ENCODE measurements at regions not wholly inside any gene's neighbourhood (a gene's known extent, or its start where the extent isn't known, plus 50 kb on each side); places are given as distances from the start of the nearest gene placed in this dataset.
A peak's percentile ranks its signal among the peaks of the same experiment; 100 is the strongest.
"Not testable (repeated sequence)": the region's sequence is repeated elsewhere in the genome, so short reads cannot be mapped to it uniquely, and the experiment has no call there.

DNA sequence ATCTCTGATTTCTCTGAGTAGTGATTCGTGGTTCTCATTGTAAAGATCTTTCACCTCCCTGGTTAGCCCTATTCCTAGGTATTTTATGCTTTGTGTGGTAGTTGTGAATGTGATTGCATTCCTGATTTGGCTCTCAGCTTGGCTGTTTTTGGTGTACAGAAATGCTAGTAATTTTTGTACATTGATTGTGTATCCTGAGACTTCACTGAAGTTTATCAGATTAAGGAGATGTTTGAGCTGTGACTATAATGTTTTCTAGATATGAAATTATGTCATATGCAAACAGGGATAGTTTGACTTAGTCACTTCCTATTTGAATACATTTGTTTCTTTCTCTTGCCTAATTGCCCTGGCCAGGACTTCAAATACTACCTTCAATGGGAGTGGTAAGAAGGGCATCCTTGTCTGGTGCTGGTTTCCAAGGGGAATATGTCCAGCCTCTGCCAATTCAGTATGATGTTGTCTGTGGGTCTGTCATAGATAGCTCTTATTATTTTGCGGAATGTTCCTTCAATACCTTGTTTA lies 251.9 kb upstream of the ZNF804A start:
- no peak for DNase-seq

- no peak for DNase-seq
Measured at GRCh38 chr2:184351126-184351525, 247.2 kb upstream of the ZNF804A start.

GRCh38 chr2:184357033-184357432 lies 241.3 kb upstream of the ZNF804A start:
- DNase-seq: no peak

GRCh38 chr2:184359379-184359778 lies 238.9 kb upstream of the ZNF804A start:
- no peak for DNase-seq

DNA sequence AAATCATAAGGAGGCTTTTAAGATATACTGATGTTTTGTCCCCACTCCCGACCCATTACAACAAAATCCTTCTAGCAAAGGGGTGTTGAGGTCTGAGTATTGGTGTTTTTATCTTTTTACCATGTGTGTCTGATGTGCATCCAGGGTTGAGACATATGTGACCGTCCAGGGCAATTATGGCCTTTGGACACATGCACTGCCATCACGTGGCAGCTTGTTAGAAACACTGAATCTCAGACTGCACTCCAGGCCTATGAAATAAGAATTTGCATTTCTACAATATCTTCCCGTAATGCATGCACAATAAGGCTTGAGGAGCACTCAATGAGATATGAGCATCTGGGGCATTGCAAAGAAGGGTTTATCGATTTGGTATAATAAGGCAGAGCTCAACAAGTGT lies 235.1 kb upstream of the ZNF804A start:
- no peak for DNase-seq

DNA sequence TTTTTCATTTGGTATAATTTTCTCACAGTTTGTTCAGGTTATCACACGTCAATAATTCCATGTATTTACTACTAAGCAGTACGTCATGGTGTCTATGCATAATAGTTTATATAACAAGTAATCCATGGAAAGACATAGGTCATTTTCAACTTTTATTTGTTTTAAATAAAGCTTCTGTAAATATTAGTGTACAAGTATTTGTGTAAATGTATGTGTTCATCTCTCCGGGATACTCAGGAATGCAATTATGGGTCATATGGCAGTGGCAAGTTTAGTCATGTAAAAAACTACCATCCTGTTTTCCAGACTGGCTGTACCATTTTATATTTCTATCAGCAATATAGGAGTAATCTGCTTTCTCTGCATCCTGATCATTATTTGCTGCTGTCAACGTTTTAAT lies 231.1 kb upstream of the ZNF804A start:
- DNase-seq: no peak

- no peak for DNase-seq
Measured at GRCh38 chr2:184369307-184369706, 229.0 kb upstream of the ZNF804A start.

DNA sequence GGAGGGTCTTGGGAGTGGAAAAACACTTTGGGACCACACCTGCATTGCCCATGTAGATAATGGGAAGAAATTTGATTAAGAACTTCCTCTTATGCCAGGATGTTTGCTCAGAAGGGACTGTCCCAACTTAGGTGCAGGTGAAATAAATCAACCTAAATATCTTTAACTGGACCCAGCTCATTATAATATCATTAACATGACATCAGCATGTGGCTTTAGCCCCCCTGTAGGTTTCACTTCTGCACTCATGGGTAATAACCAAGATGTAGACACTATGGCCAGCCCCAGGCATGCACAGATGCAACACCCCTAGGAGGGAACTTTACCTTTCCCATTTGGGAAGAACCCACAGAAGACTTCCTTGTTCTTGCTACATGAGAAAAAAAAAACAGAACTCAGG lies 227.4 kb upstream of the ZNF804A start:
- no peak for DNase-seq

DNA sequence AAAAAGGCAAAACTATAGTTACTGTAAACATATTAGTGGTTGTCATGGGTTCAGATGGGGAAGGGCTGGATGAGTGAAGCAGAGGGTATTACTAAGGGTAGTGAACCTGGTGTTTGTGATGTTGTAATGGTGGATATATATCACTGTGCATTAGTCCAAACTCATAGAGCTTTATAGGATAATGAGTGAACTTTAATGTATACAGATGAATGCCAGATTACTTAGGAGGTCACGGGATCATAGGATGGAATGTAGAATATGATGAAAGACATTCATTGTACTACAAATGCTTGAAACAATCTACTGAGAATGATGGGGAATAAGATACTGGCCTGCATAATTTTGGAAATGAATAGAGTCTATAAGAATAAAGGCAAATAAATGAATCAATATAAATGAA lies 226.7 kb upstream of the ZNF804A start:
- DNase-seq: no peak

DNA sequence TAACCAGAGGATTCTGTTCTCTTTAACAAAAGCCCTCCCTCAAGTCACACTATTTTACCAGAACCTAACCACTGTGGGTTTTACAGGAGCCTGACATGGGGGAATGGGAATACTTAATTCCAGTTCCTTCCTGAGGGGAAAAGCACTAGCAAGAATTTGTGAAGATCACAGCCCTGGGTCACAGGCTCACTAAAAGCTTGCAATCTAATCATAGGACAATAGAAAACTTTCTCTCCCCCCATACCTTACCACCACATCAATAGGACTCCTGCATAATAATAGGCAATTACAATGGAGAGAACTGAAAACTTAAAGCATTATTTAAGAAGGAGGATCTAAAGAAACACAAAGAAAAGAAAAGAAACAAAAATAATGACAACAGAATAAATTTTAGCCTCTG lies 225.8 kb upstream of the ZNF804A start:
- DNase-seq: no peak

DNA sequence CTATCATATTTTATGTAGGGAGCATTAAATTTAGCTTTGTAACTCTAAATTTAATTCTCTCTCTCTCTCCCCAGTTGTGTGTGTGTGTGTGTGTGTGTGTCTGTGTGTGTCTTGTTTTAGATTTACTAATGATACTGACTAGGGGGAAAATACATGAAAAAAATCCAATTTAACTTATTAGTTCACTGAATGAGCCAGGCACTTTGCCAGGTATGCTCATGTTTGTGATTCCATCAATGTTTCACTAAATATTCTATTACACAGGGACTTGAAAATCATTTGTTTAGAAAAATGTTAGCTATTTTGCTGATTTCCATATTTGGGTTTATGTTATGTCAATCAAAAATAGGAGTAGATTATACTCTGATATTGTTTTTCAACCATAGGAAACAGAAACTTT lies 203.7 kb upstream of the ZNF804A start:
- no peak for DNase-seq

DNA sequence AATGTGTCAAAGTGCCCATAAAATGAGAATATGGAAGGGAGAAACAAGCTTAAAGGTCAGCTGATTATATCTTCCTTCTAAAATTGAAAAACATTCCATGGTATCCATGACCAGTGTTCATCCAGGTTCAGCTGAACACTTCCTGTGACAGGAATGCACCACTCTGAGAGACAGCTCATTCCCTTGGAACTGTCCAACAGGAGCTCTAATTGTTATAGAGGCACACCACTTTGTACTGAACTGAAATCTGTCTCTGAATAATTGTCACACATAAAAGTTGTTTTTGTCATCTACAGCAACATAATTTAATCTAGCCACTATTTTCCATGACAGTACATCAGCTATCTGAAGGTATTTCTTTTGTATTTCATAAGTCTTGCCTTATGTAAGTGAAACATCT lies 195.9 kb upstream of the ZNF804A start:
- DNase-seq: no peak

DNA sequence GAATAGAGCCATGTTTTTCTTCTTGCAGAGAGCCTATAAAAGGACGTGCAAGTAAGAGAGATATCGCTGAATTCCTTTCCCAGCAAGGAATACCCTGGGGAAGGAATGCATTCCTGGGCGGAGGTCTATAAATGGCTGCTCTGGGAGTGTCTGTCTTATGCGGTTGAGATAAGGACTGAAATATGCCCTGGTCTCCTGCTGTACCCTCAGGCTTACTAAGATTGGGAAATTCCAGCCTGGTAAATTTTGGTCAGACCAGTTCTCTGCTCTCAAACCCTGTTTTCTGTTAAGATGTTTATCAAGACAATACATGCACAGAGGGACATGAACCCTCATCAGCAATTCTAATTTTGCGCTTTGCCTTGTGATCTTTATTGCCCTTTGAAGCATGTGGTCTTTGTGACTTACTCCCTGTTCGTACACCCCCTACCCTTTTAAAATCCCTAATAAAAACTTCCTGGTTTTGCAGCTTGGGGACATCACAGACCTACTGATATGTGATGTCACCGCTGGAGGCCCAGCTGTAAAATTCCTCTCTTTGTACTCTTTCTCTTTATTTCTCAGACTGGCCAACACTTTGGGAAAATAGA lies 191.2 kb upstream of the ZNF804A start:
- DNase-seq: not testable (repeated sequence)

- peak; percentile 7 for DNase-seq
Measured at GRCh38 chr2:184410160-184410559, 188.2 kb upstream of the ZNF804A start.

GRCh38 chr2:184413221-184413620 lies 185.1 kb upstream of the ZNF804A start:
- DNase-seq: no peak

- no peak for DNase-seq
Measured at GRCh38 chr2:184413671-184414229, 184.6 kb upstream of the ZNF804A start.

DNA sequence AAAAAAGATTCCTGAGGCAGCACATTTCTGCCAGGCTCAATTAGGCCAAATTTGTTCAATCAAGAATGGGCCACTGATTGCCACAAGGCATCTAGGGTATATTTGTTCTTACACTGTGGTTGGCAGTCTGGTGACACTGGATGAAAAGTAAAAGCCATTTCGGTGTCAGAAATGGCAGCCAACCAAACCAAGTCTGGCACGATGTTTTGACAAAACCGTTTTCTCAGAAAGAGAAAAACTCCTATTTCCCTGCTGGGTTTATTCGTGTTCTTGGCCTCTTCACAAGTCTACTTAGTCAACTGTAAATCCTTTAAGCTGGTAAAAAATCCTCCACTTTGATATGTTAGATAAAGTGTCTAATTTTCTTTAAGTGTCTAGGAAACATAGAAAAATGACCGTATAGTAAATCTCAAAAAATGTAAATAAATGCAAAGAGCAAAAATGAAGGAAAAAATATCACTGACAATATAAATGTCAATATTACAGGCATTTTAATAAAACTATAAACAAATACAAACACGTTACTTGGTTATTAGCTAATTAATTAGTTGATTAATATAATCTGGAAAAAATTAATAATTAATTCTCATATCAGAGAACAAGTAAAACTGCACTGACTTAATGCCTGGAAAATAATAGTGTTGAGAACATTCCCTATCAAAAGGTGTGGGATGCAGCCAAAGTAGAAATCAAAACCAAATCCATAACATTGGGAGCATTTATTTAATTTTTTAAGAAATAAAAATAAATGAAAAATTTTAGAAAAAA lies 182.0 kb upstream of the ZNF804A start:
- DNase-seq: no peak

DNA sequence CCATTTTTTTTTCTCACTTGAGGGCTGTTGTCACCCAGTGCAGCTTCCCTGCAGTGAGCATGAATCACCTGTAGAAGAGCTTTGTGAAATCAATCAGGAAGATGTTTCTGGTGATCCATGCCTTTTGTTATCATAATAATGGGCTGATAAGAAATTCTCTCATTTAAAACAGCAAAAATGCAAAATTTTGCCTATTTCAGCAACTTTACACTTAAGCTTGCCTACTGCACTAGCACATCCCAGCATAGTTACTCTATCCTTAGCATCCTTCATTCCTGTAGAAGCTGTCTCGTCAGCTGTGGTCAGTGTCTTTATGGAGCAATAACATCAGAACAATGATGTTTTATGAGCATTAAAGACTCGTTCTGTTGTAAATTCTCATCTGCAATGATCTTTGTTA lies 178.6 kb upstream of the ZNF804A start:
- no peak for DNase-seq

- DNase-seq: not testable (repeated sequence)
Measured at GRCh38 chr2:184421456-184421855, 176.9 kb upstream of the ZNF804A start.

- no peak for DNase-seq
Measured at GRCh38 chr2:184425083-184425482, 173.2 kb upstream of the ZNF804A start.

GRCh38 chr2:184444217-184444616 lies 154.1 kb upstream of the ZNF804A start:
- DNase-seq: no peak

DNA sequence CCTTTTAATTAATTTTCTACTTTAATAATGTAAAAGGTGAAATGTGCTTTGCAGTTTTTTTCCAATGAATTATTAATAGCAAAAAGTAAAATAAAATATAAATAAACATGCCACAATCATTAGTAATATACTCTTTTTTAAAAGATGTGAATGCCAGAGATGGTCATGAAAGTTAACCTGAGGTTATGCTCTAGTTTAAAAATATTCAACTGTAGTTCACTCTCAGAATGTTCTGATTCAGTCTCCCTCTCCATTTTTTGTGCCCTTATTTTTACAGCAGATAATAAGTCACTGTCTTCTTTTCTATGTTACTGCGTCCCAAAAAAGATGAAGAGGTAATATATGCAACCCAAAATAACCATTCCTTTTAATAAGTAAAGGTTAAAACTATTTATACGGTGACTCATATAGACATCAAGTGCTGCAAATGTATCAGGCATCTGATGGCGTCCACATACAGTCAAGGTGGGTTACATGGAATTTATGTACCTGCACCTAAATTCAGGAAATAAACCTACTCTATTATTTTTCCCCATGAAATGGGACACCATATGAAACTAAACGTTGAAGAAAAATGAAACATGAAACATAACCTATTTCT lies 153.6 kb upstream of the ZNF804A start:
- no peak for DNase-seq

DNA sequence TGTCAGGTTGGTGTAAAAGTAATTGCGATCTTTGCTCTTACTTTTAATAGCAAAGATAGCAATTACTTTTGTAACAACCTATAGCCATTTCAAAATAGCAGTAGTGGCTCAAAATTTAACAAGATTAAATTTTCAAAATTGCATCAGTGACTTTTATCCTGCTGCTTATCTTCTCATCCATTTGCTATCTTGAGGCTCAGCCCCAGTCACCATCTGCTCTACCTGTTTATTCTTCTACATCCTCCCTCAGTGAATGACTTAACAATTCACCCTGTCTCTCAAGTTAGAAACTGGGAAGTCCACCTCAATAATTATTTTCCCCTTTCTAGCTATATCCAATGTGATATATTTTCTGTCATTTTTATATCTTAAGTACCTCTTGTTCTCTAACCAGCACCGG lies 148.6 kb upstream of the ZNF804A start:
- no peak for DNase-seq
